ENCODE measurements at regions not wholly inside any gene's neighbourhood (a gene's known extent, or its start where the extent isn't known, plus 50 kb on each side); places are given as distances from the start of the nearest gene placed in this dataset.

- DNase-seq, result no peak
Observed at GRCh38 chr18:40485318-40485717, 1469.7 kb upstream of the PIK3C3 start.

DNA sequence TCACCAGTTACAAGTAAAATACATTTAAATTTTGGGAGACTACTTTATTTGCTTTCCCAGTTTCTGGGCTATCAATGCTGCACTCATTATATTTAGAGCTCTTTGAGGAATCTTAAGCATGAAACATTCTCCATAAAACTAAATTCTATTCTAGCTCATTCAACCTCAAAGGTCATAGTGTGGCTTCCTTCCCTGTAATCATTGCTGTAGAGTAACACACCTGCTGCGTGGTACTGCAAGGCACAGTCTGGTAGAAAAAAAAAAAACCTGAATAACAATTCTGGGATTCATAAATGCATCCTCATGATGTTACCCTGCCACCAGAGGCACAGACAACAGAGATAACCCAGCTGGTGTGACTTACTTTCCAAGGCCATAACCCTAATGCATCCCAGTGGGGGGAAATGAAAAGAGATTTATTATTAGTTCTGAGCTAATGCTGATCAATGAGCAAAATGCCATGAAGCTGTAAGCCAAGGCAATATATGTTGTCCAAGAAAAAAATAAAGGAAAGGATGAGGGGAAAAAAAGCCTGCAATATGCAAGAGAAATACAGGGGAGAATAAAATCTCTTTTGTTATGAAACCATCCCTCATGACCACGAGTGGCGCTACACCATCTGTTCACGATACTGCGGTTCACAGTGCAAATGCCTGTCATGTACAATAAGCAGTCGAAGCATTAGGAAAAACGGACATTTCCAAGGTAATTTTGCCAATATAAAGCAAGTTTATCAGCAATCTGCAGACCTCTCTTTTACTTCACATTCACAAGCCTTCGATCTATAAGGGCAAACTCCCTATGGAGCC lies 1481.6 kb upstream of the PIK3C3 start:
- no peak for DNase-seq

GRCh38 chr18:40470723-40471122 lies 1484.3 kb upstream of the PIK3C3 start:
- no peak for DNase-seq

DNA sequence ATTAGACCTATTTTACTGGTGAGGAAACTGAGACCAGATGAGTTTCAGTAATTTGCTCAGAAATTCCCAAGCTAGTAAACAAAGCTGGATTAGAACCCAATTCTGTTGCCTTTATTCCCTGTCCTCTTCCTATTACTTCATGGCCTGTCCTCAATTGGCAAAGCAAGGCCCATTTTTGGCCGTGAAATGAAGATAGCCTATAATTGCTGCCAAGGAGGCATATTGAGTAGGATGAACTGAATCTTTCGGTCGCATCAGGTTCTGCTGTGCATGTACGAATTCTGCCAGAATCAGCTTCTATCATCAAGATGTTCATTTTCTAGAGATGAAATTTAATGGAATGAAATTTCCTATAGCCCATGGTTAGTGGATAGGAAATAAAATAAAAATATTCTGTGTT lies 1485.2 kb upstream of the PIK3C3 start:
- no peak for DNase-seq

GRCh38 chr18:40469316-40469715 lies 1485.7 kb upstream of the PIK3C3 start:
- DNase-seq, result no peak

DNA sequence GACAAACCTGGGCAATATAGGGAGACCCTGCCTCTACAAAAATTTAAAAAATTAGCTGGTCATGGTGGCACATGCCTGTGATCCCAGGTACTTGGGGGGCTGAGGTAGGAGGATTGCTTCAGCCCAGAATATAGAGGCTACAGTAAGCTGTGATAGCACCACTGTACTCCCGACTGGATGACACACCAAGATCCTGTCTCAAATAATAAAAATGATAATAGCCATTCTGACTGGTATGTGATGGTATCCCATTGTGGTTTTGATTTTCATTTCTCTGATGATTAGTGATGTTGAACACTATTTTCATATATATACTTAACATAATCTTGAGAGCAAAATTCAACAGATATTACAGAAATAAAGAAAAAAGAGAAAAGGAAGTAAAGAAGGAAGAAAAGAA lies 1491.0 kb upstream of the PIK3C3 start:
- no peak for DNase-seq

GRCh38 chr18:40453903-40454302 lies 1501.1 kb upstream of the PIK3C3 start:
- DNase-seq, result no peak

- DNase-seq, result no peak
Observed at GRCh38 chr18:40452599-40452998, 1502.4 kb upstream of the PIK3C3 start.

DNA sequence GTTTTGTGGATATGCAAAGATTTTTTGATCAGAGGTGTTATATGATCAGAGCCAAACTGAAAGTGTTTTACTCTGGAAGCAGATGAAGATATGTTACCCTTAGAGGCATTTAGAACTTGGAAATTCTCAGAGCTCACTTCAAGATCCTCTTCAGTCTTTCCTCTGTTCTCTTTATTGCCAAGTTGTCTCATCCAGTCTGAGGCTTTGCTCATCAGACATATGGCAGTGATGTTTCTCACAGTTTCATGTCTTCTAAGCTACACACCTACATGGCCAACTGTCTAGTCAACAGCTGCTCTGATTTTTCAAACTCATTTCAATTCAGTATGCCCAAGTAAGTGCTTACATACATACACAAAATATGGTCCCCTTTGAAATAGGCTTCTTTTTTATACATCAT lies 1504.3 kb upstream of the PIK3C3 start:
- DNase-seq, result no peak

DNA sequence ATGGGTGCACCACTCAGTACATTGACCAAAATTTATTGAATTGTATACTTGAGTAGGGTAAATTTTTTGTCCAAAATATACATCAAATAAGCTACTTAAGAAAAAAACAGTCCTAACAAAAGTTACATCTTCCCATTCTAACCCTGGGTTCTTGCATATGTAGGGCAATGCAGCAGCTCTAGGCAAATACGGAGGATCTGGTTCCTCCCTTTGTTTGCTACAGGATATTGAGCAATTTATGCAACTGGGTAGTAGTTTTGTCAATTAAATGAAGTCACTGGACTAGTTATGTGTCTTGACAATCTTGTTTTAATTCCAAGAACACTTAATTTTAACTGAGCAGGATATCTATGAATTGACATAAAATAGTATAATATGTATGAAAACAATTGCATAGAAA lies 1507.2 kb upstream of the PIK3C3 start:
- no peak for DNase-seq

- DNase-seq, result no peak
Observed at GRCh38 chr18:40440088-40440487, 1514.9 kb upstream of the PIK3C3 start.

DNA sequence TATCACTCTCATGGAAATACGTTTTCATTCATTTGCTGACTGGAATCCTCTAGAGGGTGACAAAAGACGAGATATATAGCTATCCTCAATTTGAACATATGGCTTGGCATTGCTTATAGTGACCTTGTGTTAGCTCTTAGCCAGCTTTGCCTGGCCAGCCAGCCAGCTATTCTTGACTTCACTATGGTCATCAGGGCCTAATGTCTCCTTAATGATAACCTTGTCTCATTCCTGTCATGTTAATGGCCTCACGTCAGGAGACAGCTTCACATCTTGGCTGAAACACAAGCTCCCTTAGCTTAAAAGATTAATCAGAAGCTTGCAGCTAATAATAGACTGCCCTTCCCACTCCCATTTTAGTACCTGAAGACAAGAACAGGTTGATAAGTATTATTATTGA lies 1517.5 kb upstream of the PIK3C3 start:
- no peak for DNase-seq

DNA sequence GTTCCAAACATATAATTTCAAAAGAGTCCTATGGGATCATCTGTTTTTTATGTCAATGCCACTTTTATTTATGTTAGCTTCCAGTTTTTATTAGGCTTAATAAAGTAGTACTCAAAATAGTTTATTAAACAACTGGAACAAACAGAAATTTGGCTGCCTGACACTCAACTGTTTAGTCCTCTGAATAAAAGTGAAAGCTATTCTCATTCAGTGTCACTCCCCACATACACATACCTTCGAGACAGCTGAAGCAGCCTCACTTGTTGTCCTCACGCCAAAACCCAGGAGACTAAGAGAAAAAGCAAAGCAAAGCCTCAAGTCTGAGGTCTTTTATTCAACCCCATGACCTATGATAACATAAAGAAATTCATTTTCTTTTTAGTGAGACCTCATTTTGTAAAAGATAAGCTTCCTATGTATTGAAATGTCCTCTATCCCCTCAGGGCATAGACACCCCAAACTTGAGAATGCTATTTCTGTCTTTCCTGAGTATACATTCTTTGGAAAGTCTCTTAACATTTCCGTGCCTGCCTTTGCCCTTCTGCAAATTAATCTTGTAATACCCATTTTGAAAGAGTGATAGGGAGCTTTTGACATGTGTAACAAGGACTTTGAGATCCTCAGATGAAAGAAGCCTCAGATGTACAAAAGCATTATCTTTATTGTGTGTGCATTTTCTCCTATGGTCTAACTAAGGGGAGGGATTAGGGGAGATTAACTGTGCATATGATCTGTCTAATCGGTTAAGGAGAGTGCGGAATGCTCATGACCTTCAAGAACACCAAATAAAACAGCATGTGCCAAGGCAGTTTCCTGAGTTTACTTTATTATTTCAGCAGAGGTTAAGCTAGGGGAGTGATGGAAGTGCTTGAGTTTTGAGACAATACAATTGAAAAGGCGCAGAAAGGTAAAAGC lies 1523.7 kb upstream of the PIK3C3 start:
- no peak for DNase-seq

- DNase-seq, result no peak
Observed at GRCh38 chr18:40423291-40423690, 1531.7 kb upstream of the PIK3C3 start.

- no peak for DNase-seq
Observed at GRCh38 chr18:40420675-40421074, 1534.4 kb upstream of the PIK3C3 start.

DNA sequence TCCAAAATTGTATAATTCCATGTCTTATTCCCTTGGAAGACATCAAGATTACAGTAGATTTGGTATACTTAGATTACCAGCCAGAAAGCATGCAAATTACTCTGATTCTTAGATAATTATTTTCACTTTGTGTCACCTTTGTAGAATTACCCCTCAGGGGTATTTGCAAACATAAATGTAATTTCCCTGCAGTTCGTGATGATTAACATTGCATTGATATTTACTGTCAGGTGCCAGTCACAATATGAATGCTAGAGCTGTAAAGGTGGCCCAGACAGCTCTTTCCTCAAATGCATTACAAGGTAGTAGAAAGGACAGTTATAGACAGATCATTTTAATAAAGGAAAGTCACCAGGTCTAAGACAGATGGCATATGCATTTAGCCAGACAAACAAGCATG lies 1537.5 kb upstream of the PIK3C3 start:
- DNase-seq, result no peak

GRCh38 chr18:40415821-40416220 lies 1539.2 kb upstream of the PIK3C3 start:
- no peak for DNase-seq

DNA sequence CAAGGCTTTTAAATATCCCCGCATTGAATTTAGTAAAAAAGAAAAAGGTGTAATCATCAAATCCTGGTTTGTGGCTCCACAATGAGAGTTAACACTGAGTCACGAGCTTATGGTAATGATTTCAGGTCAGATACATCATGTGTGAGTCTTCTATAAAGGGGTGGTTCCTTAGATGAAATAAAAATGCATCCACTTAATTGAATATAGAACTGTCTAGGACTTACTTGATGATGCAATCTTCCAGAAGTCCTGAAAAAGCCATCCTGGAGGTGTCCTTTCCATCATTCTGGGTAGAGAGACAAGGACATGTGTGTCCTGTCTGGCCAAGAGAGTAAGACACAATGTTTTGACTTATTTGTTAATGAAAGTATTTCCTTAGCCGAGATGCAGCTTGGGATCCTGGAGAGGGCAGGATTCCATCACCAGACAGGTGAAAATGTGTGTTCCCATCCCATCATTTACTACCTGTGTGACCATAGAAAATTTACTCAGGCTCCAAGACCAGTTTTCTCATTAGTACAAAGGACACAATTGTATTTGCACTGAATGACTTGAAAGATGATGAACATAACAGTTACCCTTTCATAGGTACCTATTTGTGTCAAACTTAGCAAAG lies 1539.8 kb upstream of the PIK3C3 start:
- DNase-seq, result no peak

GRCh38 chr18:40414155-40414754 lies 1540.8 kb upstream of the PIK3C3 start:
- DNase-seq, result no peak

DNA sequence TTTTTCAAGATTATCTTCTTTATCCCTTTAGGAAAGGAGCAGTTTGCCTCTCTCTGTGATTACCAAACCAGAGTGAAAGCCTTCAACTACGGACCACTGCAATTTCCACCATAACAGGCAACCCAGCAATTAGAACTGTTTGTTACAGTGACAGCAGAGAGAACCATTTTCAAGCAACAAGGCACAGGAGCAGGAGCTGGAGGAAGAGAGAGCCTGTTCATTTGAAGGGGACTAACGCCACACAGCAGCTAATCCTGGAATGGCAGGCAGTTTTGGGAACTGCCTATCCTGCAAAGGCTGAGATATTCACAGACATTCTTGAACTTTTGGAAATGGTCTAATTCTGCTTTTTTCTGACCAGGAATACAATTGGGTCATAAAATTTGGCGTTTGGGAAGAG lies 1541.9 kb upstream of the PIK3C3 start:
- DNase-seq, result no peak

GRCh38 chr18:40412410-40412809 lies 1542.6 kb upstream of the PIK3C3 start:
- DNase-seq, result no peak

- no peak for DNase-seq
Observed at GRCh38 chr18:40407909-40408308, 1547.1 kb upstream of the PIK3C3 start.

- DNase-seq, result no peak
Observed at GRCh38 chr18:40404284-40404683, 1550.8 kb upstream of the PIK3C3 start.

Data from hematopoietic multipotent progenitor cell treated with erythropoietin and hydrocortisone succinate and interleukin-3 and kit ligand, for 8 days (in vitro differentiated cells).